ENCODE measurements at regions not wholly inside any gene's neighbourhood (a gene's known extent, or its start where the extent isn't known, plus 50 kb on each side); places are given as distances from the start of the nearest gene placed in this dataset.

GRCh38 chr2:53257287-53257686, 510.3 kb upstream of the CHAC2 start:
- DNase-seq = no peak

GRCh38 chr2:53253244-53253643, 514.4 kb upstream of the CHAC2 start:
- DNase-seq = no peak

- no peak for DNase-seq
These were observed 515.5 kb upstream of the CHAC2 start for GRCh38 chr2:53252115-53252514.

GRCh38 chr2:53247956-53248735, 519.5 kb upstream of the CHAC2 start:
- DNase-seq = no peak

- no peak for DNase-seq
These were observed 524.2 kb upstream of the CHAC2 start for GRCh38 chr2:53243430-53243829.

GRCh38 chr2:53242090-53242489, 525.5 kb upstream of the CHAC2 start:
- DNase-seq = no peak

- DNase-seq = peak; percentile 19
These were observed 531.6 kb upstream of the CHAC2 start for GRCh38 chr2:53235836-53236582.

GRCh38 chr2:53234548-53234903, 533.1 kb upstream of the CHAC2 start:
- DNase-seq = peak; percentile 37

GRCh38 chr2:53233759-53234547, 533.7 kb upstream of the CHAC2 start:
- no peak for DNase-seq

GRCh38 chr2:53231908-53232307, 535.7 kb upstream of the CHAC2 start:
- DNase-seq = no peak

- DNase-seq = no peak
These were observed 536.9 kb upstream of the CHAC2 start for GRCh38 chr2:53230691-53231090.

GRCh38 chr2:53227535-53227934, 540.1 kb upstream of the CHAC2 start:
- no peak for DNase-seq

- DNase-seq = no peak
These were observed 546.6 kb upstream of the CHAC2 start for GRCh38 chr2:53220969-53221368.

GRCh38 chr2:53217250-53217649, 550.4 kb upstream of the CHAC2 start:
- no peak for DNase-seq

GRCh38 chr2:53216805-53217204, 550.8 kb upstream of the CHAC2 start:
- no peak for DNase-seq

- DNase-seq = no peak
These were observed 555.0 kb upstream of the CHAC2 start for GRCh38 chr2:53212576-53212975.

- DNase-seq = no peak
These were observed 556.3 kb upstream of the CHAC2 start for GRCh38 chr2:53211201-53211774.

GRCh38 chr2:53210538-53210937, 557.1 kb upstream of the CHAC2 start:
- DNase-seq = no peak

- no peak for DNase-seq
These were observed 557.7 kb upstream of the CHAC2 start for GRCh38 chr2:53209679-53210458.

- DNase-seq = no peak
These were observed 558.8 kb upstream of the CHAC2 start for GRCh38 chr2:53208815-53209214.

GRCh38 chr2:53206226-53206625, 561.4 kb upstream of the CHAC2 start:
- peak; percentile 4 for DNase-seq

GRCh38 chr2:53202063-53202462, 565.5 kb upstream of the CHAC2 start:
- DNase-seq = peak; percentile 93
